K562 (cell line): ENCODE measurements at regions not wholly inside any gene's neighbourhood (a gene's known extent, or its start where the extent isn't known, plus 50 kb on each side); places are given as distances from the start of the nearest gene placed in this dataset.
A peak's percentile ranks its signal among the peaks of the same experiment; 100 is the strongest.

Source experiments
- ATAC-seq: fragments of 200-7000 bp; cut with Tn5 transposase; 3 replicates; pipeline ENCODE4 v1.9.1; 2020; ENCODE audit warnings: moderate library complexity
- BruUV-seq: library from RNA; stranded (reverse); fragments of 400-500 nt; replicated peaks from 2 replicates; lab custom pipeline; 2021; lab: Mats Ljungman, UMichigan
- CTCF ChIA-PET: fragments of 300-600 bp; formaldehyde crosslinking; extraction: SDS; loops from one replicate; lab custom pipeline; 2021; ENCODE audit warnings: low intra/inter-chr PET ratio; lab: Yijun Ruan, JAX
- POLR2A ChIA-PET: fragments of 300-600, 350-650 bp; sonication (Branson Sonifier 250); formaldehyde crosslinking; extraction: SDS; loops from one replicate; lab custom pipeline; 2021; ENCODE audit warnings: antibody characterized with exemption, inconsistent platforms; lab: Yijun Ruan, JAX
- DNase-seq, 4 experiments: peaks; one replicate each; pipeline versions ENCODE4 v3.0.0 to v3.0.0-alpha.2; 2011 to 2018; ENCODE audit warnings: low spot score in 3 of 4, mixed read lengths in 3 of 4; ENCODE audit errors: extremely low read depth in 1 of 4
- FAIRE-seq: peaks from 2 replicates; lab custom pipeline; 2011; peaks lifted over from hg19 to GRCh38; lab: Jason Lieb, UNC
- H2AFZ ChIP-seq: 2 replicates; pipeline ENCODE4 v1.6.0; 2011; ENCODE audit warnings: low read depth, low read length, control low read depth, inconsistent platforms
- H3K27ac ChIP-seq: fragments of 200-600 bp; 3 replicates; pipeline ENCODE4 v1.8.0; 2011; ENCODE audit warnings: low read depth, mild to moderate bottlenecking, control low read depth, inconsistent platforms, low read length, moderate library complexity, mixed read lengths; ENCODE audit errors: extremely low read depth
- H3K27me3 ChIP-seq, 2 experiments: fragments of 300-600 bp in 1 of 2; 2 replicates in 1 of 2; 3 replicates in 1 of 2; pipeline versions ENCODE4 v1.6.0 to v1.8.0; 2011; ENCODE audit warnings: inconsistent platforms in 2 of 2, low read length in 2 of 2, mild to moderate bottlenecking in 1 of 2, mixed read lengths in 1 of 2, moderate library complexity in 1 of 2; ENCODE audit not compliant: control insufficient read depth in 2 of 2, insufficient read depth in 2 of 2
- H3K36me3 ChIP-seq: fragments of 300-600 bp; 3 replicates; pipeline ENCODE4 v1.8.0; 2011; ENCODE audit warnings: mild to moderate bottlenecking, low read length, inconsistent platforms; ENCODE audit not compliant: control insufficient read depth, insufficient read depth
- H3K4me1 ChIP-seq, 2 experiments: fragments of 200-600 bp in 1 of 2; replicated peaks in 1 of 2; 2 replicates in 1 of 2; 3 replicates in 1 of 2; pipeline versions ENCODE4 v1.5.1 to v1.8.0; 2011; ENCODE audit warnings: inconsistent platforms in 2 of 2, low read length in 2 of 2, mild to moderate bottlenecking in 1 of 2, mixed read lengths in 1 of 2, moderate library complexity in 1 of 2; ENCODE audit not compliant: control insufficient read depth in 2 of 2, insufficient read depth in 2 of 2
- H3K4me2 ChIP-seq: 2 replicates; pipeline ENCODE4 v1.6.1; 2011; ENCODE audit warnings: low read length, control low read depth, inconsistent platforms, mixed read lengths; ENCODE audit not compliant: insufficient read depth
- H3K4me3 ChIP-seq: fragments of 200-600 bp; sonication (generic), shearing (Covaris generic); 2 replicates; pipeline ENCODE4 v1.5.1; 2016; ENCODE audit warnings: control low read depth, inconsistent platforms
- H3K79me2 ChIP-seq: fragments of 200-600 bp; 3 replicates; pipeline ENCODE4 v1.8.0; 2011; ENCODE audit warnings: low read length, inconsistent platforms; ENCODE audit not compliant: control insufficient read depth, insufficient read depth
- H3K9ac ChIP-seq, 2 experiments: 2 replicates each; pipeline versions ENCODE4 v1.6.0 to v1.6.1; 2011; ENCODE audit warnings: low read depth in 2 of 2, low read length in 2 of 2, control low read depth in 1 of 2, inconsistent platforms in 1 of 2, mild to moderate bottlenecking in 1 of 2, mixed read lengths in 1 of 2; ENCODE audit not compliant: insufficient read depth in 1 of 2
- H3K9me1 ChIP-seq: one replicate; pipeline ENCODE4 v1.6.0; 2011; ENCODE audit warnings: inconsistent platforms, mild to moderate bottlenecking, low read length, moderate library complexity; ENCODE audit not compliant: control insufficient read depth, insufficient read depth
- H3K9me3 ChIP-seq: replicated peaks from 2 replicates; pipeline ENCODE4 v1.5.1; 2011; ENCODE audit warnings: low read depth, low read length, inconsistent platforms; ENCODE audit not compliant: control insufficient read depth, insufficient read depth
- H4K20me1 ChIP-seq: replicated peaks from 2 replicates; pipeline ENCODE4 v1.6.1; 2011; ENCODE audit warnings: low read length, inconsistent platforms, mixed read lengths; ENCODE audit not compliant: control insufficient read depth, insufficient read depth
- ARID1B ChIP-seq: fragments of 450-650 bp; IDR thresholded peaks from 2 replicates; pipeline ENCODE4 v1.6.1; 2016; ENCODE audit warnings: antibody characterized with exemption, mild to moderate bottlenecking, inconsistent platforms
- CHAMP1 ChIP-seq: fragments of 450-650 bp; IDR thresholded peaks from 2 replicates; pipeline ENCODE4 v1.6.1; 2016; ENCODE audit warnings: mild to moderate bottlenecking
- EP400 ChIP-seq: fragments of 450-650 bp; IDR thresholded peaks from 2 replicates; pipeline ENCODE4 v1.6.1; 2017; ENCODE audit warnings: antibody characterized with exemption, mild to moderate bottlenecking, moderate library complexity
- ESRRA ChIP-seq: fragments of 450-650 bp; IDR thresholded peaks from 2 replicates; pipeline ENCODE4 v1.6.1; 2014; ENCODE audit warnings: low read depth, mild to moderate bottlenecking, moderate library complexity, borderline replicate concordance
- RCOR1 ChIP-seq, 2 experiments: IDR thresholded peaks; 2 replicates each; pipeline ENCODE4 v1.6.1; 2012; ENCODE audit warnings: low read depth in 2 of 2, low read length in 2 of 2, borderline replicate concordance in 1 of 2, improper control_type of control experiment in 1 of 2
- TCF15 ChIP-seq: fragments of 250-450 bp; sonication (Bioruptor Pico); IDR thresholded peaks from 2 replicates; pipeline ENCODE4 v1.8.0; 2022; ENCODE audit warnings: moderate library complexity, mild to moderate bottlenecking, inconsistent platforms
- WGBS: fragments of 100-300 bp; shearing (Covaris generic); methylation state at CpG from one replicate; pipeline ENCODE4 v1.1.6; 2016; ENCODE audit warnings: low coverage, mixed read lengths; ENCODE audit not compliant: insufficient coverage; ENCODE audit errors: missing lambda C conversion rate; 5-methylcytosine and 5-hydroxymethylcytosine counted together
- in situ Hi-C: fragments of 300-500 bp; cut with MboI; formaldehyde crosslinking; loops from 4 replicates; pipeline ENCODE4 v1.15.0; 2018; ENCODE audit warnings: inconsistent platforms, mixed read lengths
- intact Hi-C: fragments of 100-400 bp; cut with micrococcal nuclease; formaldehyde crosslinking; loops from 2 replicates; pipeline ENCODE4 v1.14.2; 2022

- H3K36me3 ChIP-seq: no peaks in the 10 kb centered on the region
- ATAC-seq (peak; percentile 35), FAIRE-seq (no peak), DNase-seq (no peak)
- H3K27me3 ChIP-seq: no peaks in the 10 kb centered on the region
- no peaks in the 10 kb centered on the region for H3K9me3 ChIP-seq
- no peak overlapping the region for H3K27ac ChIP-seq
- H3K9ac ChIP-seq: no peak overlapping the region
- H3K9me1 ChIP-seq: no peaks in the 10 kb centered on the region
- CTCF ChIA-PET: no interaction called here
- WGBS: 13% methylated on average over 9 of the region's 10 CpGs
- no TSS peak for BruUV-seq
- intact Hi-C loops (no loop called here), in situ Hi-C loops (no loop called here)
- H3K4me3 ChIP-seq: no peak overlapping the region
- POLR2A ChIA-PET: interaction anchor here (1.4 to 2.3 kb wide), 3 partner anchors 9 to 34 kb away, joined by 3 to 8 read pairs (median 6); no protein-coding TSS in a partner anchor
- no peaks in the 10 kb centered on the region for H3K79me2 ChIP-seq
- no peak overlapping the region for H3K4me2 ChIP-seq
- peak overlapping the region; percentile 64 for H2AFZ ChIP-seq
- TF ChIP-seq EP400: 0 out of 2 replicates have a peak, but pooled peaks have one; percentile 22
- TF ChIP-seq CHAMP1: no peak
- 0 out of 2 replicates have a peak, but pooled peaks have one; percentile 28 for TF ChIP-seq ESRRA
- TF ChIP-seq RCOR1 (IDR thresholded peaks at IDR 0.05; ENCODE audit: borderline replicate concordance in 1 of 2, low read depth in 2 of 2, low read length in 2 of 2): no peak
- no peak for TF ChIP-seq TCF15 (CRISPR knock-in tag)
- TF ChIP-seq ARID1B: 0 out of 2 replicates have a peak, but pooled peaks have one; percentile 10
- H3K4me1 ChIP-seq: no peaks in the 10 kb centered on the region; a peak in 2 of 5 replicates
- H4K20me1 ChIP-seq: no peaks in the 10 kb centered on the region
Observed at GRCh38 chr1:55463814-55464475, 248.8 kb upstream of the USP24 start.
